ENCODE measurements at regions not wholly inside any gene's neighbourhood (a gene's known extent, or its start where the extent isn't known, plus 50 kb on each side); places are given as distances from the start of the nearest gene placed in this dataset.
A peak's percentile ranks its signal among the peaks of the same experiment; 100 is the strongest.

- Histone ChIP-seq H2AFZ (ENCODE audit: low read depth) (no peak overlapping the region), H4K20me1 (ENCODE audit: insufficient read depth) (no peaks in the 10 kb centered on the region), H3F3A (replicated peaks; ENCODE audit: insufficient read depth) (no peaks in the 10 kb centered on the region), H3K9me3 (no peaks in the 10 kb centered on the region), H3K9ac (no peak overlapping the region), H3K36me3 (replicated peaks in 1 of 2; ENCODE audit: control insufficient read depth in 1 of 2, insufficient read depth in 2 of 2, low read length in 1 of 2) (no peaks in the 10 kb centered on the region), H3K79me2 (ENCODE audit: insufficient read depth) (no peaks in the 10 kb centered on the region), H3K4me3 (ENCODE audit: low read depth in 2 of 2, low read length in 1 of 2) (no peak overlapping the region), H3K27me3 (ENCODE audit: insufficient read depth) (no peaks in the 10 kb centered on the region), H3K4me1 (ENCODE audit: control insufficient read depth in 1 of 2, insufficient read depth in 2 of 2, low read depth in 1 of 2, low read length in 1 of 2) (peaks cover 0 to 9% of the 10 kb centered on the region in 2 experiments; a peak in 2 of 4 replicates), H3K9me2 (no peaks in the 10 kb centered on the region), H3K27ac (ENCODE audit: low read depth in 2 of 2, low read length in 1 of 2) (no peak overlapping the region), H3K4me2 (no peak overlapping the region)
- 48% methylated on average over 1 of the region's 1 CpG for WGBS (ENCODE audit: low lambda C conversion rate)
- TF ChIP-seq PBX3 (IDR thresholded peaks at IDR 0.05) (no peak), JUND (IDR thresholded peaks at IDR 0.05) (no peak), NFIC (IDR thresholded peaks at IDR 0.05; ENCODE audit: borderline replicate concordance) (0 out of 2 replicates have a peak, but pooled peaks have one; percentile 26), GATA2 (CRISPR knock-in tag; IDR thresholded peaks at IDR 0.05) (no peak), REST (IDR thresholded peaks at IDR 0.05; ENCODE audit: low read depth, low read length) (no peak), CTCF (IDR thresholded peaks at IDR 0.05) (no peak), EP300 (IDR thresholded peaks at IDR 0.05; ENCODE audit: borderline replicate concordance in 1 of 2, low read depth in 1 of 2, low read length in 1 of 2) (no peak), TCF12 (IDR thresholded peaks at IDR 0.05) (peak; percentile 22; the same call in 1 of the 2 replicates), FOXJ3 (CRISPR knock-in tag; IDR thresholded peaks at IDR 0.05) (no peak), IRF3 (IDR thresholded peaks at IDR 0.05; ENCODE audit: low read depth, low read length) (no peak)
- CTCF ChIA-PET = interaction anchor here (1.3 kb wide), 1 partner anchor 10 kb away, joined by 4 read pairs; no protein-coding TSS in a partner anchor
- POLR2A ChIA-PET = no interaction called here
- no peak for DNase-seq
Observed at GRCh38 chr3:117063930-117064329, 354.4 kb downstream of the TUSC7 start.
